Tibial nerve (tissue), 4 donors: ENCODE measurements at regions not wholly inside any gene's neighbourhood (a gene's known extent, or its start where the extent isn't known, plus 50 kb on each side); places are given as distances from the start of the nearest gene placed in this dataset.

ENCODE experiments used
- DNase-seq, 2 donors: peaks; one replicate each; pipeline ENCODE4 v3.0.0-alpha.2; 2019; ENCODE audit warnings: low spot score in 2 of 2
- H3K27ac ChIP-seq, 4 donors: fragments of 200-600 bp; sonication (generic) in 3 of 4; one replicate each; pipeline ENCODE4 v1.5.1; 2017 to 2019; ENCODE audit warnings: mild to moderate bottlenecking in 1 of 4
- H3K27me3 ChIP-seq, 2 donors: fragments of 200-600 bp; sonication (generic) in 1 of 2; one replicate each; pipeline versions ENCODE4 v1.5.1 to v1.6.0; 2017 to 2019
- H3K36me3 ChIP-seq, 3 donors: fragments of 200-600 bp; sonication (generic); one replicate each; pipeline ENCODE4 v1.5.1; 2018 to 2019
- H3K4me1 ChIP-seq, 4 donors: fragments of 200-600 bp; sonication (generic) in 3 of 4; one replicate each; pipeline ENCODE4 v1.5.1; 2017 to 2019
- H3K4me3 ChIP-seq, 4 donors: fragments of 200-600 bp; sonication (generic) in 3 of 4; one replicate each; pipeline ENCODE4 v1.5.1; 2017 to 2019; ENCODE audit warnings: mild to moderate bottlenecking in 1 of 4, moderate library complexity in 1 of 4
- H3K9me3 ChIP-seq, 4 donors: fragments of 200-600 bp; sonication (generic) in 3 of 4; one replicate each; pipeline ENCODE4 v1.5.1; 2017 to 2019
- CTCF ChIP-seq, 5 experiments: fragments of 200-600 bp in 3 of 5; fragments of 450-650 bp in 2 of 5; sonication (generic) in 3 of 5; IDR thresholded peaks; one replicate each; pipeline ENCODE4 v1.5.1; 2016 to 2019; ENCODE audit warnings: antibody characterized with exemption in 5 of 5, mild to moderate bottlenecking in 3 of 5, moderate library complexity in 2 of 5
- EP300 ChIP-seq, 2 donors: sonication (generic); formaldehyde crosslinking; IDR thresholded peaks; one replicate each; pipeline ENCODE4 v1.6.1; 2017; ENCODE audit warnings: antibody characterized with exemption in 2 of 2, mild to moderate bottlenecking in 1 of 2
- POLR2A ChIP-seq, 2 donors: fragments of 450-650 bp; IDR thresholded peaks; one replicate each; pipeline ENCODE4 v1.6.1; 2017; ENCODE audit warnings: antibody characterized with exemption in 2 of 2, mild to moderate bottlenecking in 2 of 2, moderate library complexity in 2 of 2
- WGBS, 2 donors: methylation state at CpG; one replicate each; pipeline ENCODE4 v1.1.5; 2018; 5-methylcytosine and 5-hydroxymethylcytosine counted together

- 100% methylated on average over 1 of the region's 1 CpG for WGBS, 2 donors
These were observed 600.9 kb downstream of the SI start for GRCh38 chr3:164477403-164477802.

GRCh38 chr3:164476631-164477030, 601.7 kb downstream of the SI start:
- Histone ChIP-seq H3K4me1 (no peaks in the 10 kb centered on the region), H3K9me3 (peaks cover 0 to 4% (median 0%) of the 10 kb centered on the region in 4 donors), H3K27me3 (no peaks in the 10 kb centered on the region), H3K27ac (no peak overlapping the region), H3K4me3 (no peak overlapping the region), H3K36me3 (no peaks in the 10 kb centered on the region)
- TF ChIP-seq CTCF (IDR thresholded peaks at IDR 0.05) (no peak), POLR2A (IDR thresholded peaks at IDR 0.05) (no peak), EP300 (IDR thresholded peaks at IDR 0.05) (no peak)
- WGBS, 2 donors, result 75 to 77% methylated on average over 3 of the region's 3 CpGs
- DNase-seq, result no peak

More at GRCh38 chr3:164477403-164477802, 600.9 kb downstream of the SI start:
- Histone ChIP-seq H3K36me3 (no peaks in the 10 kb centered on the region), H3K4me3 (no peak overlapping the region), H3K9me3 (peaks cover 0 to under 1% (median 0%) of the 10 kb centered on the region in 4 donors), H3K4me1 (no peaks in the 10 kb centered on the region), H3K27me3 (no peaks in the 10 kb centered on the region), H3K27ac (no peak overlapping the region)
- DNase-seq, result no peak
- TF ChIP-seq EP300 (IDR thresholded peaks at IDR 0.05) (no peak), POLR2A (IDR thresholded peaks at IDR 0.05) (no peak), CTCF (IDR thresholded peaks at IDR 0.05) (no peak)

GRCh38 chr3:164470471-164470870, 607.8 kb downstream of the SI start:
- 68 to 81% methylated on average over 3 of the region's 3 CpGs for WGBS, 2 donors

GRCh38 chr3:164468055-164468454, 610.2 kb downstream of the SI start:
- Histone ChIP-seq H3K4me1 (no peaks in the 10 kb centered on the region), H3K36me3 (no peaks in the 10 kb centered on the region), H3K27ac (no peak overlapping the region), H3K9me3 (peaks cover 0 to 4% (median 1%) of the 10 kb centered on the region in 4 donors), H3K27me3 (no peaks in the 10 kb centered on the region), H3K4me3 (no peak overlapping the region)
- TF ChIP-seq POLR2A (IDR thresholded peaks at IDR 0.05), result no peak
- TF ChIP-seq EP300 (IDR thresholded peaks at IDR 0.05), result no peak
- no peak for TF ChIP-seq CTCF (IDR thresholded peaks at IDR 0.05)
- no peak for DNase-seq
- 71% methylated on average over 6 of the region's 6 CpGs for WGBS, 2 donors

More at GRCh38 chr3:164470471-164470870, 607.8 kb downstream of the SI start:
- no peaks in the 10 kb centered on the region for H3K36me3 ChIP-seq
- H3K4me1 ChIP-seq, result no peaks in the 10 kb centered on the region
- no peak overlapping the region for H3K4me3 ChIP-seq
- H3K9me3 ChIP-seq, result peaks cover 0 to 4% (median 1%) of the 10 kb centered on the region in 4 donors
- no peak for DNase-seq
- H3K27me3 ChIP-seq, result no peaks in the 10 kb centered on the region
- TF ChIP-seq POLR2A (IDR thresholded peaks at IDR 0.05) (no peak), EP300 (IDR thresholded peaks at IDR 0.05) (no peak), CTCF (IDR thresholded peaks at IDR 0.05) (no peak)
- H3K27ac ChIP-seq, result no peak overlapping the region

- no peak for DNase-seq
- H3K36me3 ChIP-seq, result no peaks in the 10 kb centered on the region
- no peaks in the 10 kb centered on the region for H3K4me1 ChIP-seq
- no peak overlapping the region for H3K4me3 ChIP-seq
- no peak overlapping the region for H3K27ac ChIP-seq
- H3K27me3 ChIP-seq, result no peaks in the 10 kb centered on the region
- WGBS, 2 donors, result 59 to 66% methylated on average over 1 of the region's 1 CpG
- peaks cover 0 to 2% (median 0%) of the 10 kb centered on the region in 4 donors for H3K9me3 ChIP-seq
- no peak for TF ChIP-seq CTCF (IDR thresholded peaks at IDR 0.05)
- TF ChIP-seq POLR2A (IDR thresholded peaks at IDR 0.05), result no peak
- no peak for TF ChIP-seq EP300 (IDR thresholded peaks at IDR 0.05)
These were observed 611.3 kb downstream of the SI start for GRCh38 chr3:164467007-164467406.
